CD14-positive monocyte (primary cell): ENCODE measurements at regions not wholly inside any gene's neighbourhood (a gene's known extent, or its start where the extent isn't known, plus 50 kb on each side); places are given as distances from the start of the nearest gene placed in this dataset.

Experiments
- DNase-seq, 3 donors: peaks; one replicate each; pipeline ENCODE4 v3.0.0-alpha.2; 2011 to 2022
- H2AFZ ChIP-seq: 2 replicates; pipeline ENCODE4 v1.6.0; 2012; ENCODE audit warnings: mild to moderate bottlenecking, low read depth, low read length, inconsistent platforms; ENCODE audit not compliant: insufficient read depth, poor library complexity, severe bottlenecking
- H3K27ac ChIP-seq, 2 donors: 1 replicate in 1 of 2; 2 replicates in 1 of 2; pipeline ENCODE4 v1.5.1; 2012 to 2013; ENCODE audit warnings: low read length in 2 of 2, control low read depth in 1 of 2, inconsistent platforms in 1 of 2, low read depth in 1 of 2, mild to moderate bottlenecking in 1 of 2
- H3K27me3 ChIP-seq, 2 donors: one replicate each; pipeline versions ENCODE4 v1.6.0 to v1.6.1; 2011 to 2013; ENCODE audit warnings: low read length in 2 of 2; ENCODE audit not compliant: control insufficient read depth in 2 of 2, insufficient read depth in 2 of 2
- H3K36me3 ChIP-seq, 2 donors: replicated peaks in 1 of 2; 1 replicate in 1 of 2; 2 replicates in 1 of 2; pipeline versions ENCODE4 v1.5.1 to v1.6.1; 2012 to 2013; ENCODE audit warnings: low read length in 2 of 2, control low read depth in 1 of 2, inconsistent platforms in 1 of 2, mild to moderate bottlenecking in 1 of 2; ENCODE audit not compliant: insufficient read depth in 2 of 2, control insufficient read depth in 1 of 2
- H3K4me1 ChIP-seq, 2 donors: 1 replicate in 1 of 2; 2 replicates in 1 of 2; pipeline versions ENCODE4 v1.5.1 to v1.6.1; 2012 to 2013; ENCODE audit warnings: low read length in 2 of 2, control low read depth in 1 of 2, inconsistent platforms in 1 of 2, mild to moderate bottlenecking in 1 of 2, moderate library complexity in 1 of 2; ENCODE audit not compliant: insufficient read depth in 2 of 2, control insufficient read depth in 1 of 2
- H3K4me2 ChIP-seq: replicated peaks from 2 replicates; pipeline ENCODE3; 2012; ENCODE audit warnings: low read length, moderate library complexity, mild to moderate bottlenecking; ENCODE audit not compliant: poor library complexity, severe bottlenecking; ENCODE audit errors: extremely low read depth
- H3K4me3 ChIP-seq, 3 experiments: fragments of 200-600 bp in 1 of 3; sonication (generic) in 1 of 3; replicated peaks in 1 of 3; 1 replicate in 2 of 3; 2 replicates in 1 of 3; pipeline ENCODE4 v1.5.1; 2011 to 2013; ENCODE audit warnings: low read length in 3 of 3, mild to moderate bottlenecking in 3 of 3, control low read depth in 2 of 3, low read depth in 2 of 3, inconsistent platforms in 1 of 3, moderate library complexity in 1 of 3
- H3K79me2 ChIP-seq: 2 replicates; pipeline ENCODE4 v1.6.0; 2012; ENCODE audit warnings: mild to moderate bottlenecking, control low read depth, inconsistent platforms, low read length, moderate library complexity; ENCODE audit not compliant: insufficient read depth
- H3K9ac ChIP-seq: 2 replicates; pipeline ENCODE4 v1.6.0; 2017; ENCODE audit warnings: low read length, mild to moderate bottlenecking; ENCODE audit not compliant: insufficient read depth, poor library complexity, severe bottlenecking
- H3K9me3 ChIP-seq, 2 donors: replicated peaks in 1 of 2; 1 replicate in 1 of 2; 2 replicates in 1 of 2; pipeline versions ENCODE4 v1.5.1 to v1.6.1; 2012 to 2013; ENCODE audit warnings: low read length in 2 of 2, control low read depth in 1 of 2; ENCODE audit not compliant: control insufficient read depth in 1 of 2, insufficient read depth in 1 of 2
- H4K20me1 ChIP-seq: 2 replicates; pipeline ENCODE4 v1.6.0; 2012; ENCODE audit warnings: mild to moderate bottlenecking, low read length, control low read depth, moderate library complexity; ENCODE audit not compliant: insufficient read depth
- H3K27ac Mint-ChIP-seq, 7 donors: one replicate each; pipeline ENCODE4 v1.8.0; 2020; ENCODE audit warnings: mild to moderate bottlenecking in 7 of 7, mixed read lengths in 7 of 7, moderate library complexity in 6 of 7, inconsistent platforms in 2 of 7
- H3K27me3 Mint-ChIP-seq, 3 donors: one replicate each; pipeline ENCODE4 v1.8.0; 2021 to 2022; ENCODE audit warnings: low read depth in 3 of 3, mild to moderate bottlenecking in 3 of 3, mixed read lengths in 3 of 3, moderate library complexity in 3 of 3, inconsistent platforms in 1 of 3
- H3K36me3 Mint-ChIP-seq, 2 donors: one replicate each; pipeline ENCODE4 v1.8.0; 2020; ENCODE audit warnings: mixed read lengths in 2 of 2, inconsistent platforms in 1 of 2, mild to moderate bottlenecking in 1 of 2
- H3K4me1 Mint-ChIP-seq: one replicate; pipeline ENCODE4 v1.8.0; 2020; ENCODE audit warnings: mild to moderate bottlenecking, mixed read lengths
- H3K4me3 Mint-ChIP-seq, 2 donors: one replicate each; pipeline ENCODE4 v1.8.0; 2020; ENCODE audit warnings: mild to moderate bottlenecking in 2 of 2, mixed read lengths in 2 of 2, moderate library complexity in 1 of 2
- H3K9me3 Mint-ChIP-seq, 7 donors: one replicate each; pipeline ENCODE4 v1.8.0; 2020 to 2022; ENCODE audit warnings: mixed read lengths in 7 of 7, mild to moderate bottlenecking in 6 of 7, moderate library complexity in 6 of 7, inconsistent platforms in 2 of 7
- WGBS: methylation state at CpG from one replicate; pipeline ENCODE4 v1.1.5; 2013; ENCODE audit warnings: missing lambda C conversion rate; ENCODE audit not compliant: insufficient coverage; 5-methylcytosine and 5-hydroxymethylcytosine counted together
- intact Hi-C, 2 donors: fragments of 100-400 bp; cut with micrococcal nuclease; formaldehyde crosslinking; loops; one replicate each; pipeline versions ENCODE4 v1.15.0 to v1.15.1; 2023
- TF ChIP-seq, protein P1 (sequence below): fragments of 200-600 bp; IDR thresholded peaks from one replicate; pipeline ENCODE4 v1.8.0; 2022; ENCODE audit warnings: antibody characterized with exemption, mild to moderate bottlenecking

DNA sequence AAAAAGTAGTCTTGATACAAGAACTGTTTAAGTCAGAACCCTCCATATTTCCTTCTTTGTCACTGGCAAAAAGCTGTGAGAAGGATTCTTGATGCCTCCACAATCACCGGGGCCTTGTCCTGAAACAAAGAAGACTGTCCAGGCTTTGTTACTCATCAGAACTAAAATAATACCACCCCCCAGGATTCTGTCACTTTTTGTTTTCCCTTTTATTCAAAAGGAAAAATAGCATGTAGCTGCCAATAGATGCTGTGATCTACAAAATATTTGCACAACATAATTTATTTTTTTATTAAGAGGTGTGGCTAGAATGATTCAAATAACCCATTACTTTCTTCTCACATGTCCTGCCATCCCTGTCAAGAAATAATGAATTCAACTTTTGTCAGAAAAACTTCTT is 173.7 kb downstream of the LYPLAL1 start:
- H3K9ac ChIP-seq = no peak overlapping the region
- H3K4me2 ChIP-seq = no peak overlapping the region
- H3K36me3 ChIP-seq = no peaks in the 10 kb centered on the region
- peaks cover 15 to 20% (median 16%) of the 10 kb centered on the region in 7 donors for H3K9me3 Mint-ChIP-seq
- H3K27ac ChIP-seq = no peak overlapping the region
- no CpG with 5 or more reads among the region's 1 CpG for WGBS
- no peak overlapping the region for H2AFZ ChIP-seq
- intact Hi-C loops = no loop called here
- no peaks in the 10 kb centered on the region for H3K4me1 Mint-ChIP-seq
- no peaks in the 10 kb centered on the region for H3K4me1 ChIP-seq
- no peak overlapping the region for H3K4me3 ChIP-seq
- no peaks in the 10 kb centered on the region for H3K36me3 Mint-ChIP-seq
- peaks cover 16 to 17% of the 10 kb centered on the region in 2 donors for H3K9me3 ChIP-seq
- H3K4me3 Mint-ChIP-seq = no peak overlapping the region
- H3K27ac Mint-ChIP-seq = no peak overlapping the region
- no peaks in the 10 kb centered on the region for H4K20me1 ChIP-seq
- H3K27me3 ChIP-seq = no peaks in the 10 kb centered on the region
- no peaks in the 10 kb centered on the region for H3K79me2 ChIP-seq
- DNase-seq = no peak
- no peaks in the 10 kb centered on the region for H3K27me3 Mint-ChIP-seq
- TF ChIP-seq, protein P1, sequence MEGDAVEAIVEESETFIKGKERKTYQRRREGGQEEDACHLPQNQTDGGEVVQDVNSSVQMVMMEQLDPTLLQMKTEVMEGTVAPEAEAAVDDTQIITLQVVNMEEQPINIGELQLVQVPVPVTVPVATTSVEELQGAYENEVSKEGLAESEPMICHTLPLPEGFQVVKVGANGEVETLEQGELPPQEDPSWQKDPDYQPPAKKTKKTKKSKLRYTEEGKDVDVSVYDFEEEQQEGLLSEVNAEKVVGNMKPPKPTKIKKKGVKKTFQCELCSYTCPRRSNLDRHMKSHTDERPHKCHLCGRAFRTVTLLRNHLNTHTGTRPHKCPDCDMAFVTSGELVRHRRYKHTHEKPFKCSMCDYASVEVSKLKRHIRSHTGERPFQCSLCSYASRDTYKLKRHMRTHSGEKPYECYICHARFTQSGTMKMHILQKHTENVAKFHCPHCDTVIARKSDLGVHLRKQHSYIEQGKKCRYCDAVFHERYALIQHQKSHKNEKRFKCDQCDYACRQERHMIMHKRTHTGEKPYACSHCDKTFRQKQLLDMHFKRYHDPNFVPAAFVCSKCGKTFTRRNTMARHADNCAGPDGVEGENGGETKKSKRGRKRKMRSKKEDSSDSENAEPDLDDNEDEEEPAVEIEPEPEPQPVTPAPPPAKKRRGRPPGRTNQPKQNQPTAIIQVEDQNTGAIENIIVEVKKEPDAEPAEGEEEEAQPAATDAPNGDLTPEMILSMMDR = no peak

DNA sequence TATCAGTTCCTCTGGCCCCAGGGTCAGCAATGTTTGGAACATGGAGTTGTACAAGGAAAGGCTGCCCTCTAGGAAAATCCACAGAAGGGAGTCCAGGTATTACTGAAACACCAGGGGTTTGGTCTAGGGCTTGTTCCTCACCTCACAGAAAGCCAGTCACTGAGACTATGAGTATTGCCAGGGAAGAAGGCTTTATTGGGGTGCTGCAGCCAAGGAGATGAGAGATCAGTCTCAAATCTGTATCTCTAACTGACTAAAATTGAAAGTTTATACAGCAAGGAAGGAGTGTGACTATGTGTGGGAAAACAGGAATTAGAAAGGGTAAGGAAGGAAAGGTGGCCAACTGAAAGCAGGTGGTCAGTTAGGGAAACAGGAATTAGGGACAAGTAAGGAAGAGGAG is 172.3 kb downstream of the LYPLAL1 start:
- no peak for DNase-seq
- TF ChIP-seq, protein P1 = no peak
- H3K36me3 Mint-ChIP-seq = no peaks in the 10 kb centered on the region
- Histone ChIP-seq H3K27ac (no peak overlapping the region), H4K20me1 (no peaks in the 10 kb centered on the region), H3K4me2 (no peak overlapping the region), H3K4me1 (no peaks in the 10 kb centered on the region), H3K79me2 (no peaks in the 10 kb centered on the region), H3K4me3 (no peak overlapping the region), H3K36me3 (no peaks in the 10 kb centered on the region), H3K9me3 (peaks cover 16 to 17% of the 10 kb centered on the region in 2 donors), H2AFZ (no peak overlapping the region), H3K9ac (no peak overlapping the region), H3K27me3 (no peaks in the 10 kb centered on the region)
- no peaks in the 10 kb centered on the region for H3K4me1 Mint-ChIP-seq
- intact Hi-C loops = no loop called here
- H3K9me3 Mint-ChIP-seq = peaks cover 15 to 20% (median 16%) of the 10 kb centered on the region in 7 donors
- no peak overlapping the region for H3K4me3 Mint-ChIP-seq
- H3K27me3 Mint-ChIP-seq = no peaks in the 10 kb centered on the region
- no peak overlapping the region for H3K27ac Mint-ChIP-seq
